ENCODE measurements at regions not wholly inside any gene's neighbourhood (a gene's known extent, or its start where the extent isn't known, plus 50 kb on each side); places are given as distances from the start of the nearest gene placed in this dataset.
A peak's percentile ranks its signal among the peaks of the same experiment; 100 is the strongest.

- no peak overlapping the region for H3K27ac ChIP-seq
- no peak for DNase-seq (ENCODE audit: low spot score)
- TF ChIP-seq CTCF (conservative IDR thresholded peaks at IDR 0.05; ENCODE audit: low read depth), result no peak
- POLR2A ChIA-PET (ENCODE audit: low non-redundant PET), result no interaction called here
- CTCF ChIA-PET, result interaction anchor here (0.6 kb wide), 1 partner anchor 172 kb away, joined by 3 read pairs; no protein-coding TSS in a partner anchor
Observed at GRCh38 chr5:112669328-112669963, 68.2 kb upstream of the APC start.

GRCh38 chr5:112671687-112672086, 66.0 kb upstream of the APC start:
- DNase-seq (ENCODE audit: low spot score), result no peak
- H3K27ac ChIP-seq, result no peak overlapping the region
- TF ChIP-seq CTCF (conservative IDR thresholded peaks at IDR 0.05; ENCODE audit: low read depth), result no peak
- ChIA-PET POLR2A (ENCODE audit: low non-redundant PET) (no interaction called here), CTCF (no interaction called here)

- TF ChIP-seq CTCF (conservative IDR thresholded peaks at IDR 0.05; ENCODE audit: low read depth), result no peak
- no peak overlapping the region for H3K27ac ChIP-seq
- no peak for DNase-seq (ENCODE audit: low spot score)
- ChIA-PET POLR2A (ENCODE audit: low non-redundant PET) (no interaction called here), CTCF (interaction anchor here (1.6 kb wide), 1 partner anchor 10 kb away, joined by 4 read pairs; no protein-coding TSS in a partner anchor)
Observed at GRCh38 chr5:112681481-112681908, 56.2 kb upstream of the APC start.

GRCh38 chr5:112682621-112683061, 55.0 kb upstream of the APC start:
- no peak overlapping the region for H3K27ac ChIP-seq
- no peak for DNase-seq (ENCODE audit: low spot score)
- no peak for TF ChIP-seq CTCF (conservative IDR thresholded peaks at IDR 0.05; ENCODE audit: low read depth)
- ChIA-PET POLR2A (ENCODE audit: low non-redundant PET) (no interaction called here), CTCF (no interaction called here)

GRCh38 chr5:112684121-112684520, 53.6 kb upstream of the APC start:
- POLR2A ChIA-PET (ENCODE audit: low non-redundant PET), result no interaction called here

GRCh38 chr5:112684737-112685136, 52.9 kb upstream of the APC start:
- POLR2A ChIA-PET (ENCODE audit: low non-redundant PET), result no interaction called here
- peak; percentile 34 for DNase-seq (ENCODE audit: low spot score)
- CTCF ChIA-PET, result interaction anchor here (0.6 kb wide), 1 partner anchor 18 kb away, joined by 3 read pairs; no protein-coding TSS in a partner anchor
- TF ChIP-seq CTCF (conservative IDR thresholded peaks at IDR 0.05; ENCODE audit: low read depth), result no peak
- peak overlapping the region; percentile 53; the same call in 1 of the 2 replicates for H3K27ac ChIP-seq

More at GRCh38 chr5:112684121-112684520, 53.6 kb upstream of the APC start:
- DNase-seq (ENCODE audit: low spot score), result no peak
- peak overlapping the region; percentile 53; the same call in 1 of the 2 replicates for H3K27ac ChIP-seq
- CTCF ChIA-PET, result no interaction called here
- no peak for TF ChIP-seq CTCF (conservative IDR thresholded peaks at IDR 0.05; ENCODE audit: low read depth)

Data from RWPE1 (cell line).